HCT116 (cell line): ENCODE measurements at regions not wholly inside any gene's neighbourhood (a gene's known extent, or its start where the extent isn't known, plus 50 kb on each side); places are given as distances from the start of the nearest gene placed in this dataset.

ENCODE experiments used
- ATAC-seq: fragments of 200-7000 bp; cut with Tn5 transposase; 2 replicates; pipeline ENCODE4 v1.9.1; 2020; ENCODE audit warnings: mild to moderate bottlenecking, moderate library complexity
- BruUV-seq: library from RNA; stranded (reverse); fragments of 400-500 nt; replicated peaks from 2 replicates; lab custom pipeline; 2021; lab: Mats Ljungman, UMichigan
- CTCF ChIA-PET: fragments of 300-600 bp; sonication (Branson Sonifier 250); formaldehyde crosslinking; loops from one replicate; lab custom pipeline; 2021; ENCODE audit warnings: antibody characterized with exemption; lab: Charles Lee
- POLR2A ChIA-PET: fragments of 300-600, 350-600 bp; sonication (Branson Sonifier 250); formaldehyde crosslinking; loops from one replicate; lab custom pipeline; 2021; ENCODE audit warnings: antibody characterized with exemption; lab: Charles Lee
- RAD21 ChIA-PET, 2 experiments: fragments of 300-600 bp; sonication (Branson Sonifier 250); formaldehyde crosslinking; loops; one replicate each; lab custom pipeline; 2023; ENCODE audit warnings: low total read pairs in 2 of 2; ENCODE audit not compliant: uncharacterized antibody in 2 of 2, unreplicated experiment in 2 of 2, low non-redundant PET in 1 of 2; lab: Charles Lee
- DNase-seq: peaks from one replicate; pipeline ENCODE4 v3.0.0-alpha.2; 2010; ENCODE audit warnings: low read depth, low spot score
- H2AFZ ChIP-seq: fragments of 200-600 bp; shearing (Covaris generic), sonication (generic); 2 replicates; pipeline ENCODE4 v1.6.1; 2017; ENCODE audit warnings: low read depth, mixed run types, mixed read lengths, antibody characterized with exemption, low read length; ENCODE audit not compliant: poor library complexity, severe bottlenecking
- H3K27ac ChIP-seq: 2 replicates; pipeline ENCODE4 v1.5.1; 2012; ENCODE audit warnings: low read depth, low read length
- H3K27me3 ChIP-seq: fragments of 200-600 bp; sonication (generic); 2 replicates; pipeline ENCODE4 v1.6.1; 2016; ENCODE audit warnings: mixed run types, low read length, mixed read lengths; ENCODE audit not compliant: insufficient read depth
- H3K36me3 ChIP-seq, 2 experiments: fragments of 200-500 bp in 1 of 2; fragments of 200-600 bp in 1 of 2; sonication (Bioruptor generic) in 1 of 2; sonication (generic) in 1 of 2; 2 replicates each; pipeline versions ENCODE4 v1.5.1 to v1.6.1; 2014 to 2016; ENCODE audit warnings: low read length in 2 of 2, inconsistent platforms in 1 of 2, mixed read lengths in 1 of 2, mixed run types in 1 of 2; ENCODE audit not compliant: insufficient read depth in 2 of 2, control insufficient read depth in 1 of 2
- H3K4me1 ChIP-seq, 2 experiments: fragments of 200-600 bp in 1 of 2; sonication (generic) in 1 of 2; 2 replicates each; pipeline versions ENCODE4 v1.5.1 to v1.6.1; 2012 to 2017; ENCODE audit warnings: low read length in 2 of 2, inconsistent platforms in 1 of 2, mild to moderate bottlenecking in 1 of 2, mixed read lengths in 1 of 2, mixed run types in 1 of 2, moderate library complexity in 1 of 2; ENCODE audit not compliant: insufficient read depth in 2 of 2, control insufficient read depth in 1 of 2
- H3K4me2 ChIP-seq: fragments of 200-600 bp; sonication (generic); 2 replicates; pipeline ENCODE4 v1.6.1; 2017; ENCODE audit warnings: mixed run types, low read length, mixed read lengths
- H3K4me3 ChIP-seq, 2 experiments: fragments of 200-600 bp in 1 of 2; sonication (generic) in 1 of 2; replicated peaks in 1 of 2; 2 replicates each; pipeline ENCODE4 v1.5.1; 2011 to 2016; ENCODE audit warnings: low read length in 2 of 2, control low read depth in 1 of 2, low read depth in 1 of 2, mild to moderate bottlenecking in 1 of 2, mixed read lengths in 1 of 2, mixed run types in 1 of 2
- H3K79me2 ChIP-seq: fragments of 200-600 bp; sonication (generic); 2 replicates; pipeline ENCODE4 v1.6.1; 2017; ENCODE audit warnings: mild to moderate bottlenecking, mixed run types, low read length, moderate library complexity, mixed read lengths; ENCODE audit not compliant: insufficient read depth
- H3K9ac ChIP-seq: fragments of 200-600 bp; sonication (generic); 2 replicates; pipeline ENCODE4 v1.6.1; 2016; ENCODE audit warnings: low read length, mixed read lengths
- H3K9me2 ChIP-seq: fragments of 200-600 bp; sonication (generic), shearing (Covaris generic); 2 replicates; pipeline ENCODE4 v1.6.1; 2017; ENCODE audit warnings: mixed run types, mild to moderate bottlenecking, moderate library complexity; ENCODE audit not compliant: insufficient read depth
- H3K9me3 ChIP-seq, 2 experiments: fragments of 200-500 bp in 1 of 2; fragments of 200-600 bp in 1 of 2; sonication (Bioruptor generic) in 1 of 2; sonication (generic) in 1 of 2; 2 replicates each; pipeline ENCODE4 v1.6.1; 2014 to 2017; ENCODE audit warnings: low read length in 2 of 2, mixed read lengths in 2 of 2, inconsistent platforms in 1 of 2, low read depth in 1 of 2, mild to moderate bottlenecking in 1 of 2, mixed run types in 1 of 2, moderate library complexity in 1 of 2; ENCODE audit not compliant: control insufficient read depth in 1 of 2, insufficient read depth in 1 of 2
- H4K20me1 ChIP-seq: fragments of 200-600 bp; sonication (generic), shearing (Covaris generic); 2 replicates; pipeline ENCODE4 v1.6.1; 2017; ENCODE audit warnings: mixed run types, mild to moderate bottlenecking, moderate library complexity; ENCODE audit not compliant: insufficient read depth
- CBX3 ChIP-seq: IDR thresholded peaks from 2 replicates; pipeline ENCODE4 v1.6.1; 2012; ENCODE audit warnings: low read depth
- CEBPB ChIP-seq: IDR thresholded peaks from 2 replicates; pipeline ENCODE4 v1.6.1; 2012; ENCODE audit warnings: low read depth
- CTCF ChIP-seq, 3 experiments: fragments of 200-600 bp in 1 of 3; sonication (generic) in 1 of 3; IDR thresholded peaks in 2 of 3; conservative IDR thresholded peaks in 1 of 3; 2 replicates each; pipeline ENCODE4 v1.5.1; 2012 to 2017; ENCODE audit warnings: low read depth in 2 of 3, low read length in 2 of 3, antibody characterized with exemption in 1 of 3, borderline replicate concordance in 1 of 3, control low read depth in 1 of 3, mild to moderate bottlenecking in 1 of 3, mixed read lengths in 1 of 3, mixed run types in 1 of 3, moderate library complexity in 1 of 3; ENCODE audit not compliant: insufficient read depth in 1 of 3
- EGR1 ChIP-seq: IDR thresholded peaks from 2 replicates; pipeline ENCODE4 v1.6.1; 2012; ENCODE audit warnings: low read depth
- ELF1 ChIP-seq: IDR thresholded peaks from 2 replicates; pipeline ENCODE4 v1.6.1; 2012; ENCODE audit warnings: low read depth, borderline replicate concordance
- EZH2 ChIP-seq: fragments of 200-600 bp; sonication (generic); IDR thresholded peaks from 2 replicates; pipeline ENCODE4 v1.6.1; 2017; ENCODE audit warnings: antibody characterized with exemption, mixed run types
- FOSL1 ChIP-seq: IDR thresholded peaks from 2 replicates; pipeline ENCODE4 v1.6.1; 2012; ENCODE audit warnings: low read depth
- JUND ChIP-seq: IDR thresholded peaks from 2 replicates; pipeline ENCODE4 v1.6.1; 2012
- MAX ChIP-seq: IDR thresholded peaks from 2 replicates; pipeline ENCODE4 v1.6.1; 2012
- POLR2A ChIP-seq: IDR thresholded peaks from 2 replicates; pipeline ENCODE4 v1.7.0; 2011; ENCODE audit warnings: borderline replicate concordance; ENCODE audit not compliant: insufficient read depth, insufficient read length; ENCODE audit errors: extremely low read depth
- SIN3A ChIP-seq: IDR thresholded peaks from 2 replicates; pipeline ENCODE4 v1.6.1; 2012; ENCODE audit warnings: low read depth
- SP1 ChIP-seq: IDR thresholded peaks from 2 replicates; pipeline ENCODE4 v1.6.1; 2012; ENCODE audit warnings: low read depth
- SRF ChIP-seq: IDR thresholded peaks from 2 replicates; pipeline ENCODE4 v1.6.1; 2012; ENCODE audit warnings: low read depth
- TCF7L2 ChIP-seq: IDR thresholded peaks from 2 replicates; pipeline ENCODE4 v1.7.0; 2011; ENCODE audit warnings: borderline replicate concordance, inconsistent platforms; ENCODE audit not compliant: insufficient read depth, insufficient read length; ENCODE audit errors: extremely low read depth
- YY1 ChIP-seq: IDR thresholded peaks from 2 replicates; pipeline ENCODE4 v1.6.1; 2011; ENCODE audit warnings: low read length, low read depth, moderate library complexity, mild to moderate bottlenecking; ENCODE audit not compliant: insufficient replicate concordance; ENCODE audit errors: extremely low read depth
- ZFX ChIP-seq: fragments of 450-650 bp; IDR thresholded peaks from 2 replicates; pipeline ENCODE4 v1.6.1; 2017
- ZNF274 ChIP-seq: fragments of 200-500 bp; sonication (Bioruptor generic); IDR thresholded peaks from 2 replicates; pipeline ENCODE4 v1.6.1; 2014; ENCODE audit warnings: mild to moderate bottlenecking, low read depth, low read length, inconsistent platforms
- intact Hi-C: fragments of 100-400 bp; cut with micrococcal nuclease; formaldehyde crosslinking; loops from 2 replicates; pipeline ENCODE4 v1.10.0; 2022
- TF ChIP-seq, protein P1 (sequence below): IDR thresholded peaks from 2 replicates; pipeline ENCODE4 v1.6.1; 2012

DNA sequence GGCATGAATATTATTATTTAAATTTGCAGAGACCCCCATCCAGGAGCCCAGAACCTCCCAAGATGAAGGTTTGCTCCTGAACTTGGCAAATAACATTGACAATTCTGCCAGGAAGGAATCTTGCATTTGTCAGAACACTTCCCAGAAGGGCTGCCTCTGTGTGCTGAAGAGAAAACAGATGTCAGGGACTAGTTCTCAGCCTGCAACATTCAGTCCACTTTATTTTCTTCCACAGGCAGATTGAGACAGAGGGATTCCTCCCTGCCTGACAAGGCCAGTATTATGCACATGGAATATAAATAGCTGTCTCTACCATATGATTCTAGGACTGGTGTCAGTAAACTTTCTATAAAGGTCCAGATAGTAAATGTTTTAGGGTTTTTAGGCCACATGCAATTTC lies 171.5 kb upstream of the SIX2 start:
- peaks cover 0 to 21% of the 10 kb centered on the region in 2 experiments; a peak in 2 of 4 replicates for H3K4me1 ChIP-seq

GRCh38 chr2:45180033-45180746 lies 170.9 kb upstream of the SIX2 start:
- no peak for DNase-seq
- no peak overlapping the region for H3K4me2 ChIP-seq
- H3K9ac ChIP-seq = no peak overlapping the region
- H3K4me3 ChIP-seq = no peak overlapping the region
- no peaks in the 10 kb centered on the region for H3K36me3 ChIP-seq
- no peaks in the 10 kb centered on the region for H4K20me1 ChIP-seq
- no peaks in the 10 kb centered on the region for H3K9me3 ChIP-seq
- TF ChIP-seq JUND (no peak), ELF1 (no peak), SP1 (no peak), ZFX (no peak), MAX (no peak), SIN3A (no peak), CTCF (IDR thresholded peaks at IDR 0.05 in 2 of 3, conservative IDR thresholded peaks at IDR 0.05 in 1 of 3; ENCODE audit: borderline replicate concordance in 1 of 3, insufficient read depth in 1 of 3, low read depth in 2 of 3, low read length in 2 of 3) (no peak)
- H3K27ac ChIP-seq = no peak overlapping the region
- no peak for ATAC-seq
- ChIA-PET RAD21 (no interaction called here), CTCF (no interaction called here), POLR2A (no interaction called here)
- 0 out of 2 replicates have a peak, but pooled peaks cover 2% of the 10 kb centered on the region for H3K9me2 ChIP-seq
- H3K4me1 ChIP-seq = peaks cover 0 to 19% of the 10 kb centered on the region in 2 experiments; a peak in 2 of 4 replicates
- H3K79me2 ChIP-seq = no peaks in the 10 kb centered on the region
- no peak overlapping the region for H2AFZ ChIP-seq
- H3K27me3 ChIP-seq = no peaks in the 10 kb centered on the region
- intact Hi-C loops = no loop called here
- BruUV-seq = no TSS peak

More for the DNA sequence above, 171.5 kb upstream of the SIX2 start:
- H3K27ac ChIP-seq = no peak overlapping the region
- H2AFZ ChIP-seq = no peak overlapping the region
- DNase-seq (no peak), ATAC-seq (no peak)
- H3K79me2 ChIP-seq = no peaks in the 10 kb centered on the region
- intact Hi-C loops = no loop called here
- no peak overlapping the region for H3K9ac ChIP-seq
- no peak overlapping the region for H3K4me2 ChIP-seq
- no TSS peak for BruUV-seq
- no peak overlapping the region for H3K4me3 ChIP-seq
- no peaks in the 10 kb centered on the region for H4K20me1 ChIP-seq
- H3K9me2 ChIP-seq = no peaks in the 10 kb centered on the region
- POLR2A ChIA-PET = no interaction called here
- CTCF ChIA-PET = interaction anchor here (0.7 kb wide), 1 partner anchor 133 kb away, joined by 3 read pairs; no protein-coding TSS in a partner anchor
- no peaks in the 10 kb centered on the region for H3K36me3 ChIP-seq
- RAD21 ChIA-PET = no interaction called here
- H3K9me3 ChIP-seq = no peaks in the 10 kb centered on the region
- TF ChIP-seq ZFX (no peak), FOSL1 (no peak), EGR1 (no peak), CEBPB (no peak), SP1 (no peak), POLR2A (no peak), YY1 (no peak), TCF7L2 (no peak), MAX (no peak), ZNF274 (no peak), SRF (no peak), CBX3 (no peak), EZH2 (no peak)
- TF ChIP-seq, protein P1, sequence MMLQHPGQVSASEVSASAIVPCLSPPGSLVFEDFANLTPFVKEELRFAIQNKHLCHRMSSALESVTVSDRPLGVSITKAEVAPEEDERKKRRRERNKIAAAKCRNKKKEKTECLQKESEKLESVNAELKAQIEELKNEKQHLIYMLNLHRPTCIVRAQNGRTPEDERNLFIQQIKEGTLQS = no peak
- H3K27me3 ChIP-seq = no peaks in the 10 kb centered on the region
